Nephron (organoid): ENCODE measurements at regions not wholly inside any gene's neighbourhood (a gene's known extent, or its start where the extent isn't known, plus 50 kb on each side); places are given as distances from the start of the nearest gene placed in this dataset.

ENCODE experiments used
- H3K27ac Mint-ChIP-seq, 3 experiments: 2 replicates each; pipeline ENCODE4 v1.8.0; 2020; ENCODE audit warnings: mixed read lengths in 3 of 3, mild to moderate bottlenecking in 2 of 3, moderate library complexity in 1 of 3
- H3K27me3 Mint-ChIP-seq: 2 replicates; pipeline ENCODE4 v1.8.0; 2021; ENCODE audit warnings: low read depth, mild to moderate bottlenecking, moderate library complexity, mixed read lengths
- H3K36me3 Mint-ChIP-seq: 2 replicates; pipeline ENCODE4 v1.8.0; 2020; ENCODE audit warnings: low read depth, mixed read lengths
- H3K4me1 Mint-ChIP-seq: 2 replicates; pipeline ENCODE4 v1.8.0; 2020; ENCODE audit warnings: mixed read lengths
- H3K4me3 Mint-ChIP-seq, 3 experiments: 2 replicates each; pipeline ENCODE4 v1.8.0; 2020; ENCODE audit warnings: mild to moderate bottlenecking in 3 of 3, mixed read lengths in 3 of 3, moderate library complexity in 2 of 3
- H3K9me3 Mint-ChIP-seq: 2 replicates; pipeline ENCODE4 v1.8.0; 2020; ENCODE audit warnings: mixed read lengths
- CTCF ChIP-seq, 3 experiments: fragments of 200-600 bp; sonication (generic); IDR thresholded peaks; one replicate each; pipeline ENCODE4 v1.5.0; 2021; ENCODE audit warnings: antibody characterized with exemption in 3 of 3; ENCODE audit not compliant: unreplicated experiment in 3 of 3

GRCh38 chr4:23373261-23373660, 516.6 kb downstream of the PPARGC1A start:
- H3K9me3 Mint-ChIP-seq = no peaks in the 10 kb centered on the region
- H3K27ac Mint-ChIP-seq = no peak overlapping the region
- no peaks in the 10 kb centered on the region for H3K27me3 Mint-ChIP-seq
- peaks cover 7% of the 10 kb centered on the region for H3K4me1 Mint-ChIP-seq
- no peak overlapping the region for H3K4me3 Mint-ChIP-seq
- no peaks in the 10 kb centered on the region for H3K36me3 Mint-ChIP-seq
- TF ChIP-seq CTCF (IDR thresholded peaks at IDR 0.05; ENCODE audit: unreplicated experiment in 3 of 3) = no peak

DNA sequence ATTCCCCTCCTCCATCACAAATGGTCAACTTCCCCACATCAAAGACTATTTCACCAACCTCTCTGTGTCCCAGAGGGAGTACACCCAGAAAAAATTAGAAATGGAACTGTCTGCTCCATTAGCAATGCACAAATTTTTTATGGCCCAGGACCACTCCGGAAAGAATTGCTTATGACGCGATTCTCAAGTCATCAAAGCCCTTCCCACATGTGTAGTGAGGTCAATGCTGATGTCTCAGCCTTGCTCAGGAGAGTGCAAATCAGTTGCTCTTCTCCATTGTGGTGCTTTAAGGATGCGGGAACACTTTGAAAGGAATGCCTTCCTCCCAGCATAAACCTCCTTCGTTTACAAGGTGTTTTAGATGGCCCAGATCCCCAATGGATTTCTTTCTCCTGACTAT, 518.3 kb downstream of the PPARGC1A start:
- H3K4me1 Mint-ChIP-seq = peaks cover 7% of the 10 kb centered on the region
- no peak overlapping the region for H3K4me3 Mint-ChIP-seq
- no peaks in the 10 kb centered on the region for H3K9me3 Mint-ChIP-seq
- no peaks in the 10 kb centered on the region for H3K27me3 Mint-ChIP-seq
- TF ChIP-seq CTCF (IDR thresholded peaks at IDR 0.05; ENCODE audit: unreplicated experiment in 3 of 3) = no peak
- H3K27ac Mint-ChIP-seq = no peak overlapping the region
- no peaks in the 10 kb centered on the region for H3K36me3 Mint-ChIP-seq

DNA sequence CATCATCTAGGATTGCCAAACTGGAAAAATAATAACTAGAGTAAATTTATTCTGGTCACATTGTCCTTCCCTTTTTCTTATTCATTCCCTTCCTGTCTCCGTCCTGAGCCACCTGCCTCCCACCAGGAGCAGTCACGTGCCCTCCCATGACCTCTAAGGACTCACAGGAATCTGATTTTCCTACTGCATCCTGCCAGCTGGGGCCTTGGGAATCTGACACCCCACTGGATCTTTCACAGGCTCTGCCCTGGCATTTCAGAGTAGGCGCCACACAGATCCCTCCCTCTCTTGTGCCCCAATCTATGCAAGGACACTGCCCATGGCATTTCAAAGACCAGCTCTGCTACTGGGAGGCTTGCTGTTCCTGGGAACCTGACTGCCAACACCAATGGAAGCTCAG, 520.5 kb downstream of the PPARGC1A start:
- TF ChIP-seq CTCF (IDR thresholded peaks at IDR 0.05; ENCODE audit: unreplicated experiment in 3 of 3) = no peak
- H3K9me3 Mint-ChIP-seq = no peaks in the 10 kb centered on the region
- no peaks in the 10 kb centered on the region for H3K27me3 Mint-ChIP-seq
- peak overlapping the region in 1 of 3 experiments; percentile 65 for H3K27ac Mint-ChIP-seq
- H3K36me3 Mint-ChIP-seq = no peaks in the 10 kb centered on the region
- no peak overlapping the region for H3K4me3 Mint-ChIP-seq
- peaks cover 16% of the 10 kb centered on the region for H3K4me1 Mint-ChIP-seq

- peak in 1 of 3 experiments; percentile 39 for TF ChIP-seq CTCF (IDR thresholded peaks at IDR 0.05; ENCODE audit: unreplicated experiment in 3 of 3)
- Mint-ChIP-seq H3K4me1 (peaks cover 16% of the 10 kb centered on the region), H3K9me3 (no peaks in the 10 kb centered on the region), H3K27ac (peak overlapping the region in 1 of 3 experiments; percentile 68), H3K4me3 (no peak overlapping the region), H3K27me3 (no peaks in the 10 kb centered on the region), H3K36me3 (no peaks in the 10 kb centered on the region)
Observed at GRCh38 chr4:23368081-23368697, 521.7 kb downstream of the PPARGC1A start.

DNA sequence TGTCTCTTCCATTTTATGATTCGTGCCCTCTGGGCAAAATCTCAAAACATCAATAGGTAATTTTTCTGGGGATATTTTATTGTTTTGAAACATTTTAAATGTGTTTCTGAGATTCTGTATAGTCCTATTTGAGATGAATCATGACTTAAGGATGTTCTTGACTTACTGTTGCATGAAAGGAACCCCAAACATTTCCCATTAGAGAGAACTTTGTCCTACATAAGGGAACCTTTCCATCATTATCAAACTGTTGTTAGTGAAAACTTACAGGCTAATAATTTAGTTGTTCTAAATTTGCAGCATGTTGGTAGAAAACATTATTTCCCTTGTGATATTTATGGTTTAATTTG, 523.3 kb downstream of the PPARGC1A start:
- Mint-ChIP-seq H3K4me1 (peaks cover 16% of the 10 kb centered on the region), H3K4me3 (no peak overlapping the region), H3K27ac (peak overlapping the region; percentile 53 to 70 (median 67)), H3K27me3 (no peaks in the 10 kb centered on the region), H3K9me3 (no peaks in the 10 kb centered on the region), H3K36me3 (no peaks in the 10 kb centered on the region)
- TF ChIP-seq CTCF (IDR thresholded peaks at IDR 0.05; ENCODE audit: unreplicated experiment in 3 of 3) = no peak

GRCh38 chr4:23365871-23366556, 523.8 kb downstream of the PPARGC1A start:
- no peaks in the 10 kb centered on the region for H3K36me3 Mint-ChIP-seq
- H3K27ac Mint-ChIP-seq = peak overlapping the region; percentile 53 to 70 (median 67)
- peaks cover 16% of the 10 kb centered on the region for H3K4me1 Mint-ChIP-seq
- no peak for TF ChIP-seq CTCF (IDR thresholded peaks at IDR 0.05; ENCODE audit: unreplicated experiment in 3 of 3)
- no peaks in the 10 kb centered on the region for H3K27me3 Mint-ChIP-seq
- H3K4me3 Mint-ChIP-seq = no peak overlapping the region
- no peaks in the 10 kb centered on the region for H3K9me3 Mint-ChIP-seq
